ENCODE measurements at regions not wholly inside any gene's neighbourhood (a gene's known extent, or its start where the extent isn't known, plus 50 kb on each side); places are given as distances from the start of the nearest gene placed in this dataset.

- H3K4me2 ChIP-seq (ENCODE audit: low read length) = no peak overlapping the region
- TF ChIP-seq, protein P1, sequence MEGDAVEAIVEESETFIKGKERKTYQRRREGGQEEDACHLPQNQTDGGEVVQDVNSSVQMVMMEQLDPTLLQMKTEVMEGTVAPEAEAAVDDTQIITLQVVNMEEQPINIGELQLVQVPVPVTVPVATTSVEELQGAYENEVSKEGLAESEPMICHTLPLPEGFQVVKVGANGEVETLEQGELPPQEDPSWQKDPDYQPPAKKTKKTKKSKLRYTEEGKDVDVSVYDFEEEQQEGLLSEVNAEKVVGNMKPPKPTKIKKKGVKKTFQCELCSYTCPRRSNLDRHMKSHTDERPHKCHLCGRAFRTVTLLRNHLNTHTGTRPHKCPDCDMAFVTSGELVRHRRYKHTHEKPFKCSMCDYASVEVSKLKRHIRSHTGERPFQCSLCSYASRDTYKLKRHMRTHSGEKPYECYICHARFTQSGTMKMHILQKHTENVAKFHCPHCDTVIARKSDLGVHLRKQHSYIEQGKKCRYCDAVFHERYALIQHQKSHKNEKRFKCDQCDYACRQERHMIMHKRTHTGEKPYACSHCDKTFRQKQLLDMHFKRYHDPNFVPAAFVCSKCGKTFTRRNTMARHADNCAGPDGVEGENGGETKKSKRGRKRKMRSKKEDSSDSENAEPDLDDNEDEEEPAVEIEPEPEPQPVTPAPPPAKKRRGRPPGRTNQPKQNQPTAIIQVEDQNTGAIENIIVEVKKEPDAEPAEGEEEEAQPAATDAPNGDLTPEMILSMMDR (IDR thresholded peaks at IDR 0.05; ENCODE audit: low read depth, low read length) = no peak
- no peak for TF ChIP-seq EZH2phosphoT487 (IDR thresholded peaks at IDR 0.05; ENCODE audit: low read depth)
- no peak overlapping the region for H2AFZ ChIP-seq (ENCODE audit: low read depth, low read length)
- no peaks in the 10 kb centered on the region for H3K79me2 ChIP-seq (ENCODE audit: low read length)
- no peaks in the 10 kb centered on the region for H3K9me3 ChIP-seq (ENCODE audit: insufficient read depth, low read length)
- H3K4me1 ChIP-seq (ENCODE audit: low read length) = peaks cover 17% of the 10 kb centered on the region
- peaks cover 19% of the 10 kb centered on the region for H4K20me1 ChIP-seq (ENCODE audit: insufficient read depth, low read length)
- no peak overlapping the region for H3K9ac ChIP-seq (ENCODE audit: low read length)
- no peak overlapping the region for H3K4me3 ChIP-seq (ENCODE audit: low read length)
- H3K27me3 ChIP-seq (ENCODE audit: low read depth, low read length) = peaks cover 88% of the 10 kb centered on the region
- no peaks in the 10 kb centered on the region for H3K36me3 ChIP-seq (replicated peaks; ENCODE audit: low read depth, low read length)
- no peak overlapping the region for H3K27ac ChIP-seq (ENCODE audit: low read length)
These were observed 245.1 kb upstream of the RPS6KA3 start for GRCh38 chrX:20511792-20512191.

- H3K9ac ChIP-seq (ENCODE audit: low read length) = no peak overlapping the region
- no peak overlapping the region for H2AFZ ChIP-seq (ENCODE audit: low read depth, low read length)
- no peaks in the 10 kb centered on the region for H4K20me1 ChIP-seq (ENCODE audit: insufficient read depth, low read length)
- H3K9me3 ChIP-seq (ENCODE audit: insufficient read depth, low read length) = no peaks in the 10 kb centered on the region
- no peak overlapping the region for H3K4me2 ChIP-seq (ENCODE audit: low read length)
- H3K36me3 ChIP-seq (replicated peaks; ENCODE audit: low read depth, low read length) = no peaks in the 10 kb centered on the region
- TF ChIP-seq, protein P1 (IDR thresholded peaks at IDR 0.05; ENCODE audit: low read depth, low read length) = no peak
- TF ChIP-seq EZH2phosphoT487 (IDR thresholded peaks at IDR 0.05; ENCODE audit: low read depth) = no peak
- H3K27me3 ChIP-seq (ENCODE audit: low read depth, low read length) = peaks cover 57% of the 10 kb centered on the region
- no peaks in the 10 kb centered on the region for H3K79me2 ChIP-seq (ENCODE audit: low read length)
- H3K27ac ChIP-seq (ENCODE audit: low read length) = no peak overlapping the region
- H3K4me3 ChIP-seq (ENCODE audit: low read length) = no peak overlapping the region
- no peaks in the 10 kb centered on the region for H3K4me1 ChIP-seq (ENCODE audit: low read length)
These were observed 241.4 kb upstream of the RPS6KA3 start for GRCh38 chrX:20507901-20508620.

- Histone ChIP-seq H3K4me2 (ENCODE audit: low read length) (no peak overlapping the region), H3K27me3 (ENCODE audit: low read depth, low read length) (peaks cover 45% of the 10 kb centered on the region), H3K9me3 (ENCODE audit: insufficient read depth, low read length) (no peaks in the 10 kb centered on the region), H3K36me3 (replicated peaks; ENCODE audit: low read depth, low read length) (no peaks in the 10 kb centered on the region), H4K20me1 (ENCODE audit: insufficient read depth, low read length) (no peaks in the 10 kb centered on the region), H3K4me3 (ENCODE audit: low read length) (no peak overlapping the region), H2AFZ (ENCODE audit: low read depth, low read length) (no peak overlapping the region), H3K9ac (ENCODE audit: low read length) (no peak overlapping the region), H3K4me1 (ENCODE audit: low read length) (no peaks in the 10 kb centered on the region), H3K79me2 (ENCODE audit: low read length) (no peaks in the 10 kb centered on the region), H3K27ac (ENCODE audit: low read length) (no peak overlapping the region)
- TF ChIP-seq, protein P1 (IDR thresholded peaks at IDR 0.05; ENCODE audit: low read depth, low read length) = no peak
- no peak for TF ChIP-seq EZH2phosphoT487 (IDR thresholded peaks at IDR 0.05; ENCODE audit: low read depth)
These were observed 240.0 kb upstream of the RPS6KA3 start for GRCh38 chrX:20506739-20507138.

- Histone ChIP-seq H3K9me3 (ENCODE audit: insufficient read depth, low read length) (no peaks in the 10 kb centered on the region), H3K36me3 (replicated peaks; ENCODE audit: low read depth, low read length) (no peaks in the 10 kb centered on the region), H3K79me2 (ENCODE audit: low read length) (no peaks in the 10 kb centered on the region), H2AFZ (ENCODE audit: low read depth, low read length) (no peak overlapping the region), H3K4me2 (ENCODE audit: low read length) (no peak overlapping the region), H3K27me3 (ENCODE audit: low read depth, low read length) (peaks cover 31% of the 10 kb centered on the region), H3K4me3 (ENCODE audit: low read length) (no peak overlapping the region), H3K9ac (ENCODE audit: low read length) (no peak overlapping the region), H4K20me1 (ENCODE audit: insufficient read depth, low read length) (no peaks in the 10 kb centered on the region), H3K27ac (ENCODE audit: low read length) (no peak overlapping the region), H3K4me1 (ENCODE audit: low read length) (no peaks in the 10 kb centered on the region)
- TF ChIP-seq EZH2phosphoT487 (IDR thresholded peaks at IDR 0.05; ENCODE audit: low read depth) = no peak
- TF ChIP-seq, protein P1 (IDR thresholded peaks at IDR 0.05; ENCODE audit: low read depth, low read length) = no peak
These were observed 234.2 kb upstream of the RPS6KA3 start for GRCh38 chrX:20500949-20501348.
